Midbrain (tissue), 1 donor: ENCODE measurements at regions not wholly inside any gene's neighbourhood (a gene's known extent, or its start where the extent isn't known, plus 50 kb on each side); places are given as distances from the start of the nearest gene placed in this dataset.

Source experiments
- DNase-seq: peaks from one replicate; lab custom pipeline; 2025; lab: John Stamatoyannopoulos, UW

GRCh38 chr5:138665261-138665660, 88.0 kb upstream of the CTNNA1 start:
- no peak for DNase-seq

GRCh38 chr5:138664276-138664943, 88.8 kb upstream of the CTNNA1 start:
- DNase-seq: no peak

GRCh38 chr5:138663561-138663960, 88.4 kb upstream of the HSPA9 start:
- no peak for DNase-seq

- DNase-seq: no peak
These were observed 87.8 kb upstream of the HSPA9 start for GRCh38 chr5:138663009-138663408.

DNA sequence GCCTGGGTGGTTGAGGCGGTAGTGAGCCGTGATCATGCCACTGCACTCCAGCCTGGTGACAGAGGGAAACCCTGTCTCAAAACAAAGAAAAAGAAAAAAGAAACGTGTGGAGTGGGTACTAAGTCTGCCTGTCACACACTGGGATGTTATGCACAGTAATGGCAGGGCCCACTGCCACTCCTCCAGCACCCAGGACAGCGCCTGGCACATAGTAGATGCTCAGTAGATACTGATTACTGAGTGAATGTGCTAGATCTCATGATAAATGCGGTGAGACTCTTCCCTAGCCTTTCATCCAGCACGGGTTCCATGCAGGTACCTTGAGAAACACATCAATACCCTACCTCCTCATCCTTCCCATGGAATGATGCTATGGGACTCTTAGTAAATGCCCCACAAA, 87.4 kb upstream of the HSPA9 start:
- DNase-seq: no peak

DNA sequence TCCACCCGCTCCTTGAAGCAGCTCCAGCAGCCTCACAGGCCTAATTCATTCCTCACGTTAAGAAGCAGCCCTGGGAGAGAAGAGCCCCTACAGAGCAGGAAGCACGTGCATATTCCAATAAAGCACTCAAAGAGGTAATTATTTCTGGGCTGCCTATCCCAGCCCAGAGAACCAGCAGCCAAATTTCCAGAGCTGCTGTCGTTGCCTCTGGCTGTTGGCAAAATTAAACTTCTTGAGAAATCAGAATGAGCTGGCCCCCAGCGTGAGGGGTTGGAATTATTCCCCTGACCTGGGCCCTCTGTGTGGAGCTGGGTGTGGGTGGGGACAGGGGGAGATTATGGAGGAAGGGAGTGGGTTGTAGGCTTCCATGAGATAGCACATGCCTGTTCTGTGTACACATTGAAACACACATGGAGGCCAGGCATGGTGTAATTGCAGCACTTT, 86.8 kb upstream of the HSPA9 start:
- no peak for DNase-seq

DNA sequence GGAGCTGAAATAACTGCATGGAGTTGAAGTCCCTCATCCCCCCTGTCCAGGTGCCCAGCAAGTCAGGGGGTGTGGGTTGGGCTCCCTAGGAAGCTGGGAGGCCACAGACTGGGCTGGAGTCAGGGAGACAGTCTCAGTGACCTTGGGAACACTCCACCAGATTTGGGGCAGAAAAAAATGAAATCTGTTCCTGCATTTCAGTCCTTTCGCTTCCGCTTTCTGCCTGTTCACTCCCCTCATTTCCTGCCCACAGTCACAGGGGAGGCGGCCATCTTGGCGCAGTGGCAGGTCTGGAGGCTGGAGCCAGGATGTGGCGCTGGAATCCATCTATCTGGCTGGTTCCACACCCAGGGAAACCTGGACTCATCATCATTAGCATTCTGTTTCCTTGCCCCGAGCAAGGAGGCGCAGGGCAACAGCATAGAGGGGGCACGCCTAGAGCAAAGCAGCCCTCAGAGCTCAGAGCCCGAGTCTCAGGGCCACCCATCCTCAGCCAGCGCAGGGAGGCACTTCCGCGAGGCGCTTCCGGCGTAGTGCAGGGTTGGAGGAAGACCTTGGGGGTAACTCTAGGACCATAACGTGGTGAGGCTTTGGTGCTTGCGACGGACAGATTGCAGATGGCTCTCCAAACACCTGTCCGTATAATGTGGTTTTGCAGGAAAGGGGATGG, 86.2 kb upstream of the HSPA9 start:
- no peak for DNase-seq

GRCh38 chr5:138660051-138660572, 84.9 kb upstream of the HSPA9 start:
- DNase-seq: no peak

GRCh38 chr5:138659561-138659960, 84.4 kb upstream of the HSPA9 start:
- DNase-seq: no peak

DNA sequence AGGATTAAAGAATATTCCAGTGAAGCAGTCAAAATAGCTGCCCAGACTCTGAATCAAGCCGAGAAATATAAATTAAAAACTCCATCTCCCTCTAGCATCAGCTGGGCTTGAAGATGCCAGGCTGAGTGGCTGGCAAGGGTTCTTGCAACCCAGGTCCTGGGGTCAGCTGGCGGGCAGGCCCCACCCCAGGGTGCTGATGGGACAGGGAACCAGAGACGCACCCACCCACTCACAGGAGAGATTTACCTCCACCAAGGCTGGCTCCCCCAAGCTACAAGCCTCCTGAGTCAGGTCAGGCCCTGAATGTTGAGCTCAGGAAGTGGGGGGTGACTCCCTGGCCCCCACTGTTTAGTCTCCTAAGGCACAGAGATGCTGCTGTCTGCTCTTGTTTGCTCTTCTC, 83.9 kb upstream of the HSPA9 start:
- no peak for DNase-seq

- no peak for DNase-seq
These were observed 83.5 kb upstream of the HSPA9 start for GRCh38 chr5:138658676-138659075.

GRCh38 chr5:138657360-138657759, 82.2 kb upstream of the HSPA9 start:
- no peak for DNase-seq

- no peak for DNase-seq
These were observed 81.7 kb upstream of the HSPA9 start for GRCh38 chr5:138656916-138657315.

- DNase-seq: peak; percentile 92
These were observed 80.5 kb upstream of the HSPA9 start for GRCh38 chr5:138655530-138656190.

DNA sequence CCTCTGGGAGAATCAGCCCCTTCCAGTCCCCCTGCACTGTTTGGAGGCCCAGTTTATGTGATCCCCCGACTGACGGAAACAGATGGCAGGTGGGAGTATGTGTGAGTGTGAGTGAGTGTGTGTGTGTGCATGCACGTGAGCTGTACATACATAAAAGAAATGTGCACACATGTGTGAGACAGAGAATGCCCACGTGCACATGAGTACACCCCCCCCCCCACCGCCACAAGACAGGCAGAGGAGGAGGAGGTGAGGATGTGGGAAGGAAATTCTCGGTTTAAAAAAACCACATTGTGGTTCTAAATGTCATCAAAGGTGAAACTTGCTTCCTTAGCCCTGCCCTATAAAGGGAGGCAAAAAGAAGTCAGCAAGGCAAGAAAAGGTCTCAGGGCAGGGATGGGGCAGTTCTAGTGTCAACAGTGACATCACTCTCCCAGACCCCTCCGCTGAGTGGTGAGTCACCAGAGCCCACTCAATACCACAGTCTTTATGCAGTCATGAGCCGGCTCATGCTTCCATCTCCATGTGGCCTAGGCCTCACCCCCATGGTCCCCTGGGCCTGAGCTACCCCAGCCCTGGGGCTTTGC, 79.2 kb upstream of the HSPA9 start:
- DNase-seq: no peak

DNA sequence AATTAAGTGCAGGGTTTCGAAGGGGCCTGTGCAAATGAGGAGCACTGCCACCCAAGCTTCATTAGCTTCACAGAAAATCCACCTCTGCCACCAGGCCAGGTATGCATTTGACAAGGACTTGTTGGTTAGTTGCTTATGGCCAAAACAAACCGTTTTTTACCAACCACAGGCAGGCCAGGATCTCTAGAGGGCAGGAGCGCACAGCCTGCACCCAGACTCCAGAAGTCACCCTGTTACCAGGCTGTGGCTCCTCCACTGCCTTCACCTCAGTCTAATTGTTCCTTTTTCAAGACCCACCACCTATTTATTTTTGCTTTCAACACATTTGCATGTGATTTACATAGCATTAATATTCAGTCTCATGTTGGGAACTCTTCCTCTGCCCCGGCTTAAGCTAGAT, 78.3 kb upstream of the HSPA9 start:
- peak; percentile 57 for DNase-seq

- DNase-seq: no peak
These were observed 76.5 kb upstream of the HSPA9 start for GRCh38 chr5:138651767-138652117.

DNA sequence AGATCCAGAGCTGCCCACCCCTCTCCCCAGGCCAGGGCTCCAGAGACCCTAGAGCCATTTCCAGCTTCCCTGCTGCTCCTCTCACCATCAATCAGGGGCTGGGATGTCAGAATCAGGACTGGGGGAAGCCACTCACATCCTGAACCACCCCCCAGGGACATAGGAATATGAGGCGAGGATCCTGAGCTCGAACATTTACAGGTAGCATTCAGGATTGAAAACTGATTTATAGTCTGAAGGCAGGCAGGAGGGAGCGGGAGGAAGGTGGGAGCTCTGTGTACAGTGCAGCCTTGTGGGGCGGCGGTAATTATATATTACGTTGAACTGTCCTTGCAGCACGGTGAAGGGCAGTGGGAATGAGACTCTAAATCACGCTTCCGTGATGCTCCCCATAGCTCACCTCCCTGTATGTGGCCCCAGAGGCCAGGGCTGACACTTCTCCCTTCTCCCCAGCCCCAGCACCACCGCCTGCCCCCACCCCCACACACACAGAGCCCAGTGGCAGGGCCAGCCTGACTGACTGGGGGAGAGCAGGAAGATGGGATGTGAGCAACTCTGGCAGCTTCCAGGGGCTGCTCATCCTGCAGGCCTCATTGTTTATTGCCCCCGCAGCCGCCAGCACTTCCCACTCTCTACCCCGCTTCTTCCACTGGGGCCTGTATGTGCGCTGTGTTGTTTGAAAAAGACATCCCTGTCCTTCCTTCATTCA, 76.0 kb upstream of the HSPA9 start:
- DNase-seq: no peak

DNA sequence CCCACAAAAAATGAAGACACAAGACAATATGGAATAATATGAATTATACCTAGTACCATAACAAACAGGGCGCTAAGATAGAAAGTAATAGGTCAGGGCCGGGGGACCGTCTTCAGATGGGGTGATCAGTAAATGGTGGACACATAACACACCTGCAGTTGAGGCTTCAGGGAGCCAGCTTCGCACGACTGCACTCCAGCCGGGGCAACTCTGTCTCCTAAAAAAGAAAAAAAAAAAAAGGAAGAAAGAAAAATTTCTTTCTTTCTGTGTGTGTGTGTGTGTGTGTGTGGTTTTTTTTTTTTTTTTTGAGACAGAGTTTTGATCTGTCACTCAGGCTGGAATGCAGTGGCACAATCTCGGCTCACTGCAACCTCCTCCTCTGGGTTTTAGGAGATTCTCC, 75.0 kb upstream of the HSPA9 start:
- DNase-seq: no peak

- no peak for DNase-seq
These were observed 74.6 kb upstream of the HSPA9 start for GRCh38 chr5:138649775-138650174.

- peak; percentile 33 for DNase-seq
These were observed 74.1 kb upstream of the HSPA9 start for GRCh38 chr5:138649316-138649720.

DNA sequence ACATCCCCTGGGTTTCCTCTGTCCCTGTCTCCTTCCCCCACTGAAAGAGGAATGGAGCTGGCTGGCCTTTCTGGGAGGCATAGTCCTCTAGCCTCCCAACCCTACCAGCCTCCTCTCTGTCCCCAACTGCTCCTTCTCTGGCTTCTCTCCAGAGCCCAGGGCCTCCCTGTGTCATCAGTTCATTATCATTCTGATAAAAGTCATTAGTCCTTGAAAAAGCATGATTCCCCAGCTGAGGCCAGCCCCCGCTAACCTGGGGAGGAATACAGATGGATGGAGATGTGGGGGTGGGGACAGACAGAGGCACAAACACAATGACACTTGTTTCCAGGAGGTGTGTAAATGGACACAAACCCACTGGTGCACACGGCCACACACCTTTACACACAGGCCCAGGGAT, 73.6 kb upstream of the HSPA9 start:
- no peak for DNase-seq
